Upper lobe of right lung (tissue), 1 donor: ENCODE measurements at regions not wholly inside any gene's neighbourhood (a gene's known extent, or its start where the extent isn't known, plus 50 kb on each side); places are given as distances from the start of the nearest gene placed in this dataset.

Experiments
- ATAC-seq: fragments of 200-7000 bp; cut with Tn5 transposase; one replicate; pipeline ENCODE4 v1.9.1; 2020; ENCODE audit warnings: mild to moderate bottlenecking, moderate library complexity
- DNase-seq: peaks from one replicate; pipeline ENCODE4 v3.0.0-alpha.2; 2020
- H3K27ac ChIP-seq: fragments of 200-600 bp; one replicate; pipeline ENCODE4 v1.8.0; 2022
- H3K27me3 ChIP-seq: fragments of 200-600 bp; one replicate; pipeline ENCODE4 v1.8.0; 2022; ENCODE audit warnings: mild to moderate bottlenecking
- H3K36me3 ChIP-seq: fragments of 200-600 bp; one replicate; pipeline ENCODE4 v1.8.0; 2022
- H3K4me1 ChIP-seq: fragments of 200-600 bp; one replicate; pipeline ENCODE4 v1.8.0; 2022
- H3K4me3 ChIP-seq: fragments of 200-600 bp; one replicate; pipeline ENCODE4 v1.8.0; 2022; ENCODE audit warnings: mild to moderate bottlenecking
- H3K9me3 ChIP-seq: fragments of 200-600 bp; one replicate; pipeline ENCODE4 v1.8.0; 2022
- intact Hi-C: fragments of 100-400 bp; cut with DNase I; formaldehyde crosslinking; loops from one replicate; pipeline ENCODE4 v1.11.0; 2022
- TF ChIP-seq, protein P1 (sequence below): fragments of 200-600 bp; IDR thresholded peaks from one replicate; pipeline ENCODE4 v1.8.0; 2022; ENCODE audit warnings: antibody characterized with exemption
- donor health status: DM: no; HTN: yes; CAD: no; lungs with severe emphysema.

DNA sequence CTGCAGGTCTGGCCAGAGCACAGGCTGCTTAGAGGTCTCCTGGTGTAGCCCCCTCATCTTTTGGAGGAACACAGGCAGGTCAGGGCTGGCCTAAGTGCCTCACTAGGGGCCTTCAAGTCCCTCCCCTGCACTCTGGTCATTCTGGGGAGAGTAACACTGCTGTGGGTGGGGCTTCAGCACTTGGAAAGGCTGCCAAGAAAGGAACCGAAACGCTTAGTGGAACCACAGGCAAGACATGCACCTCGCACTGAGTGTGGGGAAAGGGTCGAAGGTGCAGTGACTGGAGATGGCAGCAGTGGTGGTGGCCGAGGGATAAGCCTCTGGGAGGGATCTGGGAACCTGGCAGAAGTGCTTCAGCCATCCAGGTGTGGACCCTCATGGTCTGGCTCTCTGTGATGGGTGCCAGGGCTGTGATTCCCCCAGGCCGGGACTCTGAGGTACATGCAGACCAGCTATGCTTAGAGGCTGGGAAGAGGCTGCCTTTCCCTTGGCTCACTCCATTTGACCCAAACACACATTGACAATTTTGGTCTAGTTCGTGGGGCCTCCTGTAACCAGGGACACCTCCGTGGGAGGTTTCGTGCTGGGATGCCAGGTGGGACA lies 182.9 kb upstream of the CSF3R start:
- no peaks in the 10 kb centered on the region for H3K4me1 ChIP-seq
- H3K27me3 ChIP-seq = peaks cover 10% of the 10 kb centered on the region
- no peak overlapping the region for H3K4me3 ChIP-seq
- TF ChIP-seq, protein P1, sequence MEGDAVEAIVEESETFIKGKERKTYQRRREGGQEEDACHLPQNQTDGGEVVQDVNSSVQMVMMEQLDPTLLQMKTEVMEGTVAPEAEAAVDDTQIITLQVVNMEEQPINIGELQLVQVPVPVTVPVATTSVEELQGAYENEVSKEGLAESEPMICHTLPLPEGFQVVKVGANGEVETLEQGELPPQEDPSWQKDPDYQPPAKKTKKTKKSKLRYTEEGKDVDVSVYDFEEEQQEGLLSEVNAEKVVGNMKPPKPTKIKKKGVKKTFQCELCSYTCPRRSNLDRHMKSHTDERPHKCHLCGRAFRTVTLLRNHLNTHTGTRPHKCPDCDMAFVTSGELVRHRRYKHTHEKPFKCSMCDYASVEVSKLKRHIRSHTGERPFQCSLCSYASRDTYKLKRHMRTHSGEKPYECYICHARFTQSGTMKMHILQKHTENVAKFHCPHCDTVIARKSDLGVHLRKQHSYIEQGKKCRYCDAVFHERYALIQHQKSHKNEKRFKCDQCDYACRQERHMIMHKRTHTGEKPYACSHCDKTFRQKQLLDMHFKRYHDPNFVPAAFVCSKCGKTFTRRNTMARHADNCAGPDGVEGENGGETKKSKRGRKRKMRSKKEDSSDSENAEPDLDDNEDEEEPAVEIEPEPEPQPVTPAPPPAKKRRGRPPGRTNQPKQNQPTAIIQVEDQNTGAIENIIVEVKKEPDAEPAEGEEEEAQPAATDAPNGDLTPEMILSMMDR = no peak
- H3K27ac ChIP-seq = no peak overlapping the region
- no peaks in the 10 kb centered on the region for H3K36me3 ChIP-seq
- H3K9me3 ChIP-seq = no peaks in the 10 kb centered on the region
- ATAC-seq (no peak), DNase-seq (no peak)
- intact Hi-C loops = no loop called here

DNA sequence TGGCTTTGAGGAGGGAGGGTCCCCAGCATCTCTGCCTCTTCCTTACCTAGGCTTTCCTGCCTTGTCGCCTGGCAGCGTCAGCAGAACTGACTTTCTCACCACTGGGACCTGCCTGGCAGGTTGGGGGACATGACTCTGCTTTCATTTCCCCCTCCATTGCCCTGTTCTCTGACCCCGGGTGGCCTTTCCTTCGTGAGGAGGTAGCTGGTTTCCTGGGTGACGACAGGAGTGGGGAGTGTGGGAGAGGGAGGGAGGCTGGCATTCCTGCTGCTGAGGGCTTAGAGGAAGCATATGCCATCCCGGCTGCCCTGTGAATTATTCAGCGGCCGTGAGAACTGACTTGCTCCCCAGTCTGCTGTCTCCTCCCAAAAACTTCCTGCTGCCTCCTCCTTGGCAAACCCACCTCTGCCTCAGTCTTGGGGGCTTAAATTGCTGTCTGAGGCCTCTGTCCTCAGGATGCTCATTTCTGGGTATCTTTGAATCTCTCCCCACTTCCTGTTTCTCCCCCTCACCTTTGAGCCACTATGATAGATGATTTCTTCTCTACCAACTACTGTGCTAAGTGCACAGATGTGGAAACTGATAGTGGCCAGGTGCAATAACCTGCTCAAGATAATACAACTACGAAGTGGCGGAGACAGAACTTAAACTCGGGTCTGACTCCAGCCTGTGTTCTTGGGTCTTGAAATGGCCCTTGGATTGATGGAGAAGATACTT lies 182.0 kb upstream of the CSF3R start:
- no peaks in the 10 kb centered on the region for H3K4me1 ChIP-seq
- DNase-seq (no peak), ATAC-seq (no peak)
- H3K36me3 ChIP-seq = no peaks in the 10 kb centered on the region
- no peaks in the 10 kb centered on the region for H3K9me3 ChIP-seq
- H3K27ac ChIP-seq = no peak overlapping the region
- TF ChIP-seq, protein P1 = no peak
- H3K27me3 ChIP-seq = peaks cover 15% of the 10 kb centered on the region
- H3K4me3 ChIP-seq = no peak overlapping the region
- intact Hi-C loops = no loop called here

DNA sequence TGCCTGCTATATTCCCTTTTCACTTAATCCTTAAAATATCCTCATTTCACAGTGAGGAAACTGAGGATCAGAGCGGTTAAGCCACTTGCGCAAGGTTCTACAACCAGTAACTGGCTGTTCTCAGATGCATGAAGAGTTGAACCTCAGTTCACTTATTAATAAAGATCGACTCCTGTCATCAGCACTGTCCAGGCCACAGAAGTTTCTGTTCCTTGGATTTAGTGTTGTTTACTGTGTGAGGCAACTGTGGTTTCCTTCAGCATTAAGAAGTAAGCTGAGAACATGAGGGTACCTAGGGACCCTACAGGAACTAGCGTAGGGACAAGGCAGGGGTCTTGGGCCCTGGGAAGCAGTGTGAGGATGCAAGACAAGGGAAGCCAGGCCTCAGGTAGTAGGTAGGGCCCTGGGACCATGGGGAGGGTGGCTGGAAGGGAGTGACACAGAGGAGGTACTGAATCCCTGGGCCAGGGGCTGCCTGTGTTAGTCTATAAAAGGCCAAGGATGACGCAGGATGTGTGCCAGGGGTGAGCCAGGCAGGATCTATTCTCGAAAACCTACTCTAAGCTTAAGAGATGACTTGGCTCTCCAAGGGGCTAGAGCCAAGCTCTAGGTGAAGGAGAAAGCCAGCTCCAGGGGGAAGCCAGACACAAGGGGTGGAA lies 181.2 kb upstream of the CSF3R start:
- Histone ChIP-seq H3K27me3 (peaks cover 17% of the 10 kb centered on the region), H3K4me1 (no peaks in the 10 kb centered on the region), H3K27ac (no peak overlapping the region), H3K9me3 (no peaks in the 10 kb centered on the region), H3K36me3 (no peaks in the 10 kb centered on the region), H3K4me3 (no peak overlapping the region)
- intact Hi-C loops = no loop called here
- TF ChIP-seq, protein P1 = no peak
- ATAC-seq (no peak), DNase-seq (no peak)

DNA sequence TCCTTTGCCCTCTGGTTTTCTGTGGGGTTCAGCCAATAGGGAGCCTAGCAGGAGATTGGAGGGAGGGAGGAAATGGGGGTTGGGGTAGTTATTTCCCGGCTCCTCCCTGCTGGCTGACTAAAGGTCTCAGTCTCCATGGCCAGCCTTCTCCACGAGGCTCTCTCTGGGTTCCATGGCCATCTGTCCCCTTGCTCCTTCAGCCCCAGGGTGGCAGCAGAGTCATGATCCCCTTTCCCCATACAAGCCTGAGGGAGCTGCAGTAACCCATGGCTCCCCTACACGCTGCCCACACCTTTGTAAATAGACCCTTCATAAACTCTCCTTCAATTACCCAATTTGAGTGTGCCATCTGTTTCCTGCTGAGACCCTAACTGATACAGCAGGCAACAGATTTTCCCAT lies 176.1 kb upstream of the CSF3R start:
- ATAC-seq (no peak), DNase-seq (no peak)
- no peak overlapping the region for H3K4me3 ChIP-seq
- H3K9me3 ChIP-seq = no peaks in the 10 kb centered on the region
- TF ChIP-seq, protein P1 = no peak
- H3K27me3 ChIP-seq = peaks cover 29% of the 10 kb centered on the region
- intact Hi-C loops = no loop called here
- no peaks in the 10 kb centered on the region for H3K36me3 ChIP-seq
- H3K4me1 ChIP-seq = no peaks in the 10 kb centered on the region
- H3K27ac ChIP-seq = no peak overlapping the region

DNA sequence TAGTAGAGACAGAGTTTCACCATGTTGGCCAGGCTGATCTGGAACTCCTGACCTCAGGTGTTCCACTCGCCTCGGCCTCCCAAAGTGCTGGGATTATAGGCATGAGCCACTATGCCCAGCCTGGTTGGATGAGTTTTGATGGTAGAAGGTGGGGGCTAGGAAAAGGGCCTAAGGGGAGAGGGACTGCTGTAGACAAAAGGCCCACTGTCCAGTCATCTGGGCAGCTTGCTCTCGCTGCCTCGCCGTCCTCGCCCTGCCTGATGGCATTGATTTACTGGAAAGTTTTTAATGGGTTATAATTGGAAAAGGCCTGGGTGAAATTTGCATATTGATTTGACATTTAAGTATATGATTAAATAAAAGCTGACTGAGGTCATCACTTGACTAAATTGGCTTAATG lies 175.1 kb upstream of the CSF3R start:
- DNase-seq (no peak), ATAC-seq (no peak)
- no peaks in the 10 kb centered on the region for H3K36me3 ChIP-seq
- no peak overlapping the region for H3K4me3 ChIP-seq
- peaks cover 29% of the 10 kb centered on the region for H3K27me3 ChIP-seq
- intact Hi-C loops = no loop called here
- no peak overlapping the region for H3K27ac ChIP-seq
- H3K4me1 ChIP-seq = no peaks in the 10 kb centered on the region
- no peaks in the 10 kb centered on the region for H3K9me3 ChIP-seq
- TF ChIP-seq, protein P1 = no peak
